ENCODE measurements at regions not wholly inside any gene's neighbourhood (a gene's known extent, or its start where the extent isn't known, plus 50 kb on each side); places are given as distances from the start of the nearest gene placed in this dataset.

DNA sequence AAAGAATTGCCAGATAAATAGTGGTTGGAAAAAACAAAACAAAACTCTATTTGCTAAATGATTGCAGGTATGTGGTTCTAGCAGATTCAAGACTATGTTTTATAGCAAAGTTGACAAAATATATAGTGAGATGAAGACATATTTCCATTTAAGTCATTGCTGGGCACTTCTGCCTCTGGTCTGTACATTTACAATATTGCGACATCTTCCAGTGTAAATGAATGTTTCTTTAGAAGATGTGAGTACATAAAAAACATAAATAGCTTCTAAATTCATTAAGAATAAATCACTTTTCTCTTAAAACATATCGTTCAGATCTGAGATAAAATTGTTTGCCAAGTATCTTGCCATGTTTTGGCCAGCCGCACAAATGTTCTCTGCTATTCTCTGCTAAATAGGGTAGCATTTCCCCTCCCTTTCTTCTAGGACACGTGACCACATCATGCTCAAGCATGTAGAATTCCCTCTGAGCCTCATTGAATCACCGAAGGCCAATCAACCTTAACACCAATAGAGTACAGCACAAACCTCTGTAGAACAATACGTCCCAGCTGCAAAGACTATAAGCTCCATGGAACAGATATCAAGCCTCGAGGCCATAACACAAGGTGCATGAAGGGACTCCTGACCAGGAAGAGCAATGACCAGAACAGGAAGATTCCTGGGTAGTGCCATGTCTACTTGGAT, 1173.3 kb downstream of the GATA3 start:
- H3K4me3 ChIP-seq (ENCODE audit: low read length): no peak overlapping the region
- TF ChIP-seq, protein P1, sequence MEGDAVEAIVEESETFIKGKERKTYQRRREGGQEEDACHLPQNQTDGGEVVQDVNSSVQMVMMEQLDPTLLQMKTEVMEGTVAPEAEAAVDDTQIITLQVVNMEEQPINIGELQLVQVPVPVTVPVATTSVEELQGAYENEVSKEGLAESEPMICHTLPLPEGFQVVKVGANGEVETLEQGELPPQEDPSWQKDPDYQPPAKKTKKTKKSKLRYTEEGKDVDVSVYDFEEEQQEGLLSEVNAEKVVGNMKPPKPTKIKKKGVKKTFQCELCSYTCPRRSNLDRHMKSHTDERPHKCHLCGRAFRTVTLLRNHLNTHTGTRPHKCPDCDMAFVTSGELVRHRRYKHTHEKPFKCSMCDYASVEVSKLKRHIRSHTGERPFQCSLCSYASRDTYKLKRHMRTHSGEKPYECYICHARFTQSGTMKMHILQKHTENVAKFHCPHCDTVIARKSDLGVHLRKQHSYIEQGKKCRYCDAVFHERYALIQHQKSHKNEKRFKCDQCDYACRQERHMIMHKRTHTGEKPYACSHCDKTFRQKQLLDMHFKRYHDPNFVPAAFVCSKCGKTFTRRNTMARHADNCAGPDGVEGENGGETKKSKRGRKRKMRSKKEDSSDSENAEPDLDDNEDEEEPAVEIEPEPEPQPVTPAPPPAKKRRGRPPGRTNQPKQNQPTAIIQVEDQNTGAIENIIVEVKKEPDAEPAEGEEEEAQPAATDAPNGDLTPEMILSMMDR (conservative IDR thresholded peaks at IDR 0.05; ENCODE audit: low read length): no peak
- no peak for DNase-seq (ENCODE audit: low read depth)

DNA sequence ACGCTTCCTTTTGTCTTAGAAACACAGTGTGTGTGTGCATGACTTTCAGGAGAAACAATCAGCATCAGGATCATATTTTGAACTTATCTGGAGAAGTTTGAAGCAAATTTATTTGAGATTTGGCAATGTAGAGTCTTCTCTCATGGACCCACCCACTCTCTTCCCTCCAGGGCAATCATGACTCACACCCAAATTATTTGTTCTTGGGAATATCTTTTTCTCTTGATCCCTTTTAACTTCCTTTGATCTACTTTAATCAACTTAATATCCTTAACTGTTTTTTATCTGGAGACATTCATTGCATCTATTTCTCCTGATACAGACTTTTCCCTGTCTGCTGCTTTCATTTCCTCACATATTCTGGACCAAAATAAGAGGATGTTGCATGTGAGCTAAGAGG, 1174.3 kb downstream of the GATA3 start:
- peak; percentile 23 for DNase-seq (ENCODE audit: low read depth)
- TF ChIP-seq, protein P1 (conservative IDR thresholded peaks at IDR 0.05; ENCODE audit: low read length): no peak
- no peak overlapping the region for H3K4me3 ChIP-seq (ENCODE audit: low read length)

DNA sequence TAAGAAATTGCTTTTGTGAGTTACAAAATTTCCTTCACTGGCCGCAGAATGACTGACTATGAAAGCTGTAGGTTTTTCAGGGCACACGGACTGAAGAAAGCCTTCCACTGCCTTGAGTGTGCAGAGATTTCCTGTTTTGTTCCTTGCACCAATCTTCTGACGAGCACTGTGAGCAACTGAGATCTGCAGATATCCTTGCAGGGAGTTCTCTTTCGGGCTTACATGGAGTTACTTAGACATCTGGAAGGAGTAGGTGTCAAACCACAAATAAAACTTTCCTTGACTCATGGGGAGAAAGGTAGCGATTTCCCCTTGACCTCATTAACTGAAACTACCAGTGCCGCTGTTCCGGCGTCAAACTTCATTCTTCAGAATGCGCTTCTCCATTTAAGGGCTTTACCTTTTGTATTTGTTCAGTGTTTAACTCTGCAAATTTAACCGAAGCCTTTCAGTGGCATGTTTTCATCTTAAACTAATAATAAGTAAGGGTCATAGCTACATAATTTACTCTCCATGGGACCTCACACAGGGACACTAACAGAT, 1175.3 kb downstream of the GATA3 start:
- DNase-seq (ENCODE audit: low read depth): no peak
- TF ChIP-seq, protein P1 (conservative IDR thresholded peaks at IDR 0.05; ENCODE audit: low read length): no peak

DNA sequence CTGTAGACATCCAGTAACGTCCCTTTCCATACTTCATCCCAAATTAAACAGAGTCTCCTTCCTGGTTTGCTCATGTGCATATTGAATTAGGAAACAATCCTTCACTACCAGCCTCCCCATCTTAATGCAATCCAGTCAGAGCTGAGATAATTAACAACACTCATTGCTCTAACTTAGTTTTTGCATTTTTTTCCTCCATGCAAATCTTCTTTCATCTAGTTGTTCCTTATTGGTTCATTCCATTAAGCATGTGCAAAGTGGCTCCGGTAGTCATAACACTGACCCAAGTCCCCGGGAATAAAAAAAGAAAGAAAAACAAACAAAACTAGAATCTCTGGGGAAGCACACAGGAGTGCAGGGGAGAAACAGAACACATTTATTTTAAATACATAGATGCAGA, 1176.1 kb downstream of the GATA3 start:
- TF ChIP-seq, protein P1 (conservative IDR thresholded peaks at IDR 0.05; ENCODE audit: low read length): no peak
- H3K4me3 ChIP-seq (ENCODE audit: low read length): no peak overlapping the region
- DNase-seq (ENCODE audit: low read depth): no peak

More for the DNA sequence above, 1175.3 kb downstream of the GATA3 start:
- no peak overlapping the region for H3K4me3 ChIP-seq (ENCODE audit: low read length)

DNA sequence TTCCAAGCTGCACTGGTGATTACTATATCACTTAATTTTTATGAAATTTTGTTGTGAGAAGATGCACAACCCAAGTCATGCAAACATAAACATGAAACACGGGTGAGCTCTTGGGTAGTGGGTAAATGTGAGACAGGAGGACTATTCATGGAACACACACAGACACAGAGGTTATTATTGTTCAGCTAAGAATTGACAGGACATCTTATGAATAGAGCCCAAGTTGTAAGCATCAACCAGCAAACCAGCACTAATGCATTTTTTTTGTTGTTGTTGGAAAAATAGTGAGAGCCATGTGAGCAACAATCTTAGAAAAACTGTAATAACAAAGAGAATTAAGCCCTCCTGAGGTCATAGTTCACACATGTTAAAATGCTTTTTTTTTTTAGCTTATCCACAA, 1179.7 kb downstream of the GATA3 start:
- no peak for DNase-seq (ENCODE audit: low read depth)
- no peak overlapping the region for H3K4me3 ChIP-seq (ENCODE audit: low read length)
- TF ChIP-seq, protein P1 (conservative IDR thresholded peaks at IDR 0.05; ENCODE audit: low read length): no peak

DNA sequence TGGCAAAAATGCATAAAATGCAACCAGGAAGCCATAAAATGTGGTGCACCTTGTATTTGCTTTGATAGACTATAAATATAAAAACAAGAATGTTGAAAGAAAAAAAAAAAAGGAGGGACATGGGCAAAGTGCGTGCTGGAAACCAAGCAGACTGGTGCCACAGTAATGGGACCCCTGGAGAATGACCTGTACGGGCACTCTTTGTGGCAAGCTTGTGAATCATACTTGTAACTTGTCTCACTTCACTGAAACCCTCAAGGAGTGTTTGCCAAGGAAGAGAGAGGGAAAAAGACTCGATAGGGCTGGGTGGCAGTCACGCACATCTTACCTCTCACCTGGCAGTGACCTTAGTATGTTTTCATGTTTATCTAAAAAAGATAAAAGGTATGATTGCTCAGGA, 1183.6 kb downstream of the GATA3 start:
- H3K4me3 ChIP-seq (ENCODE audit: low read length): no peak overlapping the region
- TF ChIP-seq, protein P1 (conservative IDR thresholded peaks at IDR 0.05; ENCODE audit: low read length): no peak
- no peak for DNase-seq (ENCODE audit: low read depth)

DNA sequence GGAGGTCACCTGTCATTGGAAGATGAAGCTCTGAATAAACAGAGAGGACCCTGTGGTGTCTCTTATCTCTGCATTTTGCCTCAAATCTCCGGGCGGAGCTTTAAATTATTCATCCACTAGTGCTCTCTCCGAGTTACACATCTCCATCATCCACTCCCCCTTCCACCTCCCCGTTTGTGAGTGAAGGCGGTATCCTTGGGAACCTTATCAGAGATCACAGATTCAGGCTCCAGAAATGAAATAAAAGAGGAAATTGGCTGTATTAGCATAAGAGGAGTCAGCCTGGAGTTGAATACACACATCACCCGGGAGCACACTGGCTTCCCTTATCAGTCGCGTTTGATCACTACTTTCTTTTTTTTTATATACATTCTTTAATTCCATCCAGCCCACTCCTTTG, 1184.8 kb downstream of the GATA3 start:
- no peak overlapping the region for H3K4me3 ChIP-seq (ENCODE audit: low read length)
- no peak for DNase-seq (ENCODE audit: low read depth)
- TF ChIP-seq, protein P1 (conservative IDR thresholded peaks at IDR 0.05; ENCODE audit: low read length): no peak

All from AG10803 (cell line).